Activated CD8-positive, alpha-beta T cell treated with anti-CD3 and anti-CD28 coated beads for 36 hours (primary cell): ENCODE measurements at regions not wholly inside any gene's neighbourhood (a gene's known extent, or its start where the extent isn't known, plus 50 kb on each side); places are given as distances from the start of the nearest gene placed in this dataset.

Experiments
- ATAC-seq: fragments of 200-7000 bp; cut with Tn5 transposase; one replicate; pipeline ENCODE4 v1.10.0; 2021; ENCODE audit warnings: mild to moderate bottlenecking, moderate library complexity
- CTCF ChIA-PET: fragments of 350-600 bp; sonication (Branson Sonifier 250); formaldehyde crosslinking; loops from one replicate; lab custom pipeline; 2021; ENCODE audit warnings: antibody characterized with exemption; lab: Charles Lee
- POLR2A ChIA-PET: fragments of 350-600 bp; sonication (Branson Sonifier 250); formaldehyde crosslinking; loops from one replicate; lab custom pipeline; 2021; ENCODE audit warnings: antibody characterized with exemption; lab: Charles Lee
- DNase-seq: peaks from one replicate; pipeline ENCODE4 v3.0.0-alpha.2; 2020
- H3K27ac Mint-ChIP-seq: one replicate; pipeline ENCODE4 v1.8.0; 2021; ENCODE audit warnings: mild to moderate bottlenecking, mixed read lengths
- H3K27me3 Mint-ChIP-seq: one replicate; pipeline ENCODE4 v1.8.0; 2021; ENCODE audit warnings: mixed read lengths
- H3K36me3 Mint-ChIP-seq: one replicate; pipeline ENCODE4 v1.8.0; 2021; ENCODE audit warnings: low read depth, mixed read lengths
- H3K4me1 Mint-ChIP-seq: one replicate; pipeline ENCODE4 v1.8.0; 2021; ENCODE audit warnings: low read depth, mixed read lengths
- H3K4me3 Mint-ChIP-seq: one replicate; pipeline ENCODE4 v1.8.0; 2021; ENCODE audit warnings: mild to moderate bottlenecking, moderate library complexity, mixed read lengths
- H3K9me3 Mint-ChIP-seq: one replicate; pipeline ENCODE4 v1.8.0; 2021; ENCODE audit warnings: mixed read lengths
- intact Hi-C: fragments of 100-400 bp; cut with micrococcal nuclease; formaldehyde crosslinking; loops from one replicate; pipeline ENCODE4 v1.10.0; 2022
- TF ChIP-seq, protein P1 (sequence below): fragments of 200-600 bp; IDR thresholded peaks from one replicate; pipeline ENCODE4 v1.8.0; 2022; ENCODE audit warnings: antibody characterized with exemption, mild to moderate bottlenecking

DNA sequence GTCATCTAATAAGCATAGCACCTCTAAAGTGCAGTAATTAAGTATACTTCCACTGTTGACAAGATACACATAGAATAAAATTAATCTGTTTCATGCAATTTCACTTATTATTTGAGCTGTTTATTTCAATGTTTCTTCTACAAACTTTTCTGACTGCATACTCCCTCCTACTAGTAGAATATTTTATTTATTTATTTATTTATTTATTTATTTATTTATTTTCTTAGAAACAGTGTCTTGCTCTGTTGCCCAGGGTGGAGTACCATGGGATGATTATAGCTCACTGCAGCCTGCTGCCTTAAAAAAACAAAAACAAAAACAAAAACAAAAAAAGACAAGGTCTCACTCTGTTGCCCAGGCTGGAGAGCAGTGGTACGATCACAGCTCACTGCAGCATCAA, 68.4 kb upstream of the KITLG start:
- ChIA-PET CTCF (no interaction called here), POLR2A (no interaction called here)
- TF ChIP-seq, protein P1, sequence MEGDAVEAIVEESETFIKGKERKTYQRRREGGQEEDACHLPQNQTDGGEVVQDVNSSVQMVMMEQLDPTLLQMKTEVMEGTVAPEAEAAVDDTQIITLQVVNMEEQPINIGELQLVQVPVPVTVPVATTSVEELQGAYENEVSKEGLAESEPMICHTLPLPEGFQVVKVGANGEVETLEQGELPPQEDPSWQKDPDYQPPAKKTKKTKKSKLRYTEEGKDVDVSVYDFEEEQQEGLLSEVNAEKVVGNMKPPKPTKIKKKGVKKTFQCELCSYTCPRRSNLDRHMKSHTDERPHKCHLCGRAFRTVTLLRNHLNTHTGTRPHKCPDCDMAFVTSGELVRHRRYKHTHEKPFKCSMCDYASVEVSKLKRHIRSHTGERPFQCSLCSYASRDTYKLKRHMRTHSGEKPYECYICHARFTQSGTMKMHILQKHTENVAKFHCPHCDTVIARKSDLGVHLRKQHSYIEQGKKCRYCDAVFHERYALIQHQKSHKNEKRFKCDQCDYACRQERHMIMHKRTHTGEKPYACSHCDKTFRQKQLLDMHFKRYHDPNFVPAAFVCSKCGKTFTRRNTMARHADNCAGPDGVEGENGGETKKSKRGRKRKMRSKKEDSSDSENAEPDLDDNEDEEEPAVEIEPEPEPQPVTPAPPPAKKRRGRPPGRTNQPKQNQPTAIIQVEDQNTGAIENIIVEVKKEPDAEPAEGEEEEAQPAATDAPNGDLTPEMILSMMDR = no peak
- Mint-ChIP-seq H3K4me1 (no peaks in the 10 kb centered on the region), H3K4me3 (no peak overlapping the region), H3K36me3 (no peaks in the 10 kb centered on the region), H3K27me3 (no peaks in the 10 kb centered on the region), H3K9me3 (no peaks in the 10 kb centered on the region), H3K27ac (no peak overlapping the region)
- intact Hi-C loops = no loop called here
- ATAC-seq (no peak), DNase-seq (no peak)

DNA sequence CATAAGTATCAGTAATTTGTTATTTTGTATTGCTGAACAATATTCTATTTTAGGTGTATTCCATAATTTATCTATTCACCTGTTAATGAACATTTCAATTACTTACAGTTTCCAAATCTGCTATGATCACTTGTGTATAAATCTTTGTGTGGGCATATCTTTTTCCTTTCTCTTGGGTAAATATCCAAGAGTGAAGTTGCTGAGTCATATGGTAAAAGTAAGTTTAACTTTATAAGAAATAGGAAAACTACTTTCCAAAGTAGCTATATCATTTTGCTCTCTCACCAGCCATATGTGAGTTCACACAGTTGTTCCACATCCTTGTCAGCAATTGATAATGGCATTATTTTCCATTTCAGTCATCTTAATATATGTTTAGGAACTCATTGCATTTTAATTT, 66.6 kb upstream of the KITLG start:
- no peaks in the 10 kb centered on the region for H3K4me1 Mint-ChIP-seq
- no peaks in the 10 kb centered on the region for H3K9me3 Mint-ChIP-seq
- DNase-seq (no peak), ATAC-seq (no peak)
- H3K36me3 Mint-ChIP-seq = no peaks in the 10 kb centered on the region
- no peaks in the 10 kb centered on the region for H3K27me3 Mint-ChIP-seq
- TF ChIP-seq, protein P1 = no peak
- no peak overlapping the region for H3K27ac Mint-ChIP-seq
- POLR2A ChIA-PET = no interaction called here
- CTCF ChIA-PET = no interaction called here
- intact Hi-C loops = no loop called here
- H3K4me3 Mint-ChIP-seq = no peak overlapping the region

DNA sequence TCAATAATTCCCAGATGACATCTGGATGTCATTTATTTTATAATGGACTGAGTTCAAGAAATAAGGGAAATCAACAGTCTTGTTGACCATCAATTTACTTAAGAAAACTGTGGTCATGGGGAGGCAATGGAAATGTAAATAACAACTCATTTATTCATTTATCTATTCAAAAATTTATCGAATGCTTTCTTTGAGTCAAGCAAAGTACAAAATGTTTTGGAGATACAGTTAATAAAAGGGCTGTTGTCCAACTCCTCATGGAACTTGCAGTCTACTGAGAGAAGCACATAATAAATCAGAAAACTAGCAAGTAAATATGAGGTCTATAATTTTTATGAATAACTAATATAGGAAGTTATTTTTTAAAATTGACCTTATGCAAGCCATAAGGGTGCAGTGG, 65.5 kb upstream of the KITLG start:
- no peaks in the 10 kb centered on the region for H3K27me3 Mint-ChIP-seq
- intact Hi-C loops = no loop called here
- TF ChIP-seq, protein P1 = no peak
- no peak for ATAC-seq
- no peaks in the 10 kb centered on the region for H3K9me3 Mint-ChIP-seq
- CTCF ChIA-PET = no interaction called here
- DNase-seq = no peak
- H3K27ac Mint-ChIP-seq = no peak overlapping the region
- POLR2A ChIA-PET = no interaction called here
- no peaks in the 10 kb centered on the region for H3K4me1 Mint-ChIP-seq
- no peak overlapping the region for H3K4me3 Mint-ChIP-seq
- no peaks in the 10 kb centered on the region for H3K36me3 Mint-ChIP-seq

DNA sequence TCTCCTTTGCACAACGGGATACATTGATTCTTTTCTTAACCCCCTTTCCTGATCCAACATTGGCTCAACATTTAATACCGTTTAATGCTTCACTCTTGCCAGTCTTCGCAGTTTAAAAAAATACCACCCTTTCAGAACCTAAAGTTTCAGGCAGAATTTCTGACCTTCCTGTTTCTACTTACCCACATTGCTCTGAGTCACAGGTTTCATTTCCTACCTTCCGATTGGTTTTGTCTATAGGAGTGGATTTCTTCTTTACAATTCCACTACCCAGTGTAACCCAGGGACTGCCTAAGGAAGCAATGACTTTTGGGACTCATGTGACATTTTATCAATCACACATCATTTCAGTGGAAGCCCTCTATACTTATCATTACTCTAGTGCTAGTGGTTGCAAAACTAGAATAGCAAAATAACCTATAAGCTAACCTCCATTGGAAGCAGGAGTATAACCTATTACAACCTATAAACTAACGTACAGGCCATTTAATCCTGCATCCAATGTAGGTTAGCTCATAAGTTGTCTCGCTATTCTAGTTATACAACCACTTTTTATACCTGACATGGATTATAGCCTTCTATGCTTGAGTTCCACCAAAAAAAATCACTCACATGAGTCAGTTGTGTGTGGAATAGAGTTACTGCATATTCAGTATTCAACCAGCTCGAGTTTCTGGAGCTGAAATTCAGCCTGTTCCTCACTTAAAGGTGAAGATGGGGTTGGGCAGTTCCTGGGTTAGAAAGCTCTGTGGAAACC, 64.9 kb upstream of the KITLG start:
- Mint-ChIP-seq H3K36me3 (no peaks in the 10 kb centered on the region), H3K4me3 (no peak overlapping the region), H3K27ac (no peak overlapping the region), H3K9me3 (no peaks in the 10 kb centered on the region), H3K27me3 (no peaks in the 10 kb centered on the region), H3K4me1 (no peaks in the 10 kb centered on the region)
- ATAC-seq (no peak), DNase-seq (no peak)
- TF ChIP-seq, protein P1 = no peak
- intact Hi-C loops = no loop called here
- POLR2A ChIA-PET = no interaction called here
- CTCF ChIA-PET = no interaction called here

DNA sequence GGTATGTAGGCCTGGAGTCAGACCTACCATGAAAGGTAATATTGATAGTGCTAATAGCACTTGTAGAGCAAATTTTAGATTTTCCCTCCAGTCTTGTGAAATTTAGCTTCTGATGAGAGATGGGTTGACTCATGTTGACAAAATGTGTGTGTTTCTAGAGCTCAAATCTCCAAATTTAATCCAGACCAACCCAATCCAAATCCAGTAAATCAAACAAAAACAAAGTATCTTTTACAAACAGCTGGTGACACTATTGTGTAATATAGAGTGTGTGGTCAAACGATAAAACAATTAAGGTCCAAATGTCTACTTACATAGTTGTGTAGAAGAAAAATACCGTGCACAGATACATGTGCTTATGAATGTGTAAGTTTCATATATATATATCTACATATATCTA, 63.4 kb upstream of the KITLG start:
- no peak overlapping the region for H3K27ac Mint-ChIP-seq
- ChIA-PET POLR2A (no interaction called here), CTCF (no interaction called here)
- TF ChIP-seq, protein P1 = no peak
- no peaks in the 10 kb centered on the region for H3K27me3 Mint-ChIP-seq
- H3K4me1 Mint-ChIP-seq = no peaks in the 10 kb centered on the region
- no peaks in the 10 kb centered on the region for H3K9me3 Mint-ChIP-seq
- intact Hi-C loops = no loop called here
- no peak for DNase-seq
- ATAC-seq = no peak
- H3K36me3 Mint-ChIP-seq = no peaks in the 10 kb centered on the region
- H3K4me3 Mint-ChIP-seq = no peak overlapping the region
